ENCODE measurements at regions not wholly inside any gene's neighbourhood (a gene's known extent, or its start where the extent isn't known, plus 50 kb on each side); places are given as distances from the start of the nearest gene placed in this dataset.
A peak's percentile ranks its signal among the peaks of the same experiment; 100 is the strongest.

DNA sequence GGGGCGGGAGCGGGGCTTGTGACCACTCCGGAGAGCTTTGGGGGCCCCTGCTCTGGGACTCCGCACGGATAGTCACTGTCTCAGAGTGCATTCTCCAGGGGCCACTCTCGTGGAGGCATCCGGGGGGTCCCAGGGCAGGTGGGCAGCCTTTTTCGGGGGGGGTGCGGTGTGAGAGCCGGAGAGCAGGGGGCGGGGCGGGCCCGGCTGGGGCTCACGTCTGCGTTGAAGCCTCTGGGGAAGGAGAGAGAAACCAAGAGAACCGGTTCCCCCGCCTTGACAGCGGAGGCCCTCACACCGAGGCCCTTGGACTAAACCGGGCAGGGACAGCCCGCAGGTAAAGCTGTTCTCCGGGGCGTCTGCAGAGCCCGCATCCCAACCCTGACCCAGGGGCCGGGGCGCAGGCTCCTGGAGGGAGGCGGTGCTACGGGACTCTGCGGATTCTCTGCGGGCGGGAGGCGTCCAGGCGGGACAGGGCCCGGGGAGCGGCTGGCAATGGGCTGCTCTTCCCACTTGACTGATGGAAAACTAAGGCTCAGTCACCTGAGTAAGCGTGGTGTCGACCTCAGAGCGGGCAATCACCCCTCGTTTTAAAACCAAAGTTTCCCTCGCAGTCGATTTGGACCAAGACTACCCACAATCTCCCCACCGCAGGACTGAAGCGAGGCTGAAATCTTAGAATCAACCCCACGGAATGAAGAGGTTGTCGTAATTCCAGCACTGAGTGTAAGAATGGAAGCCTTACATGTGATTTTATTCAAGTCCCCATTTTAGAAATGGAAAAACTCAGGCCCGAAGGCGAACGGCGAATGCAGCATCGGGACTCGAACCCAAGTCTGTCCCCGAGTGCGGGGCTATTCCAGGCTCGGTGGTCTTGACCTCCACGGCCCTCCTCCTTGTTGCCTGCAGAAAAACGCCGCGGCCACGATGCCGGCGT lies 49.6 kb upstream of the AMZ2 start:
- peaks cover 5% of the 10 kb centered on the region for H3F3A ChIP-seq (replicated peaks; ENCODE audit: insufficient read depth)
- ChIA-PET POLR2A (no interaction called here), CTCF (interaction anchor here (0.8 to 12.7 kb wide), 5 partner anchors 10 to 29 kb away, joined by 3 to 194 read pairs (median 38); no protein-coding TSS in a partner anchor)
- H3K36me3 ChIP-seq (replicated peaks in 1 of 2; ENCODE audit: control insufficient read depth in 1 of 2, insufficient read depth in 2 of 2, low read length in 1 of 2): no peaks in the 10 kb centered on the region
- peak; percentile 46 for DNase-seq
- TF ChIP-seq EZH2phosphoT487 (IDR thresholded peaks at IDR 0.05; ENCODE audit: borderline replicate concordance, low read depth): 0 out of 2 replicates have a peak, but pooled peaks have one; percentile 50
- no peak for TF ChIP-seq TEAD4 (IDR thresholded peaks at IDR 0.05; ENCODE audit: borderline replicate concordance, insufficient read depth)
- no peak for TF ChIP-seq JUND (IDR thresholded peaks at IDR 0.05)
- peaks cover 0 to 40% of the 10 kb centered on the region in 2 experiments; a peak in 1 of 4 replicates for H3K4me1 ChIP-seq (ENCODE audit: control insufficient read depth in 1 of 2, insufficient read depth in 2 of 2, low read depth in 1 of 2, low read length in 1 of 2)
- no peak overlapping the region for H3K4me3 ChIP-seq (ENCODE audit: low read depth in 2 of 2, low read length in 1 of 2)
- H3K9me2 ChIP-seq: no peaks in the 10 kb centered on the region
- H4K20me1 ChIP-seq (ENCODE audit: insufficient read depth): no peaks in the 10 kb centered on the region
- H3K9ac ChIP-seq: no peak overlapping the region
- 8% methylated on average over 39 of the region's 61 CpGs for WGBS (ENCODE audit: low lambda C conversion rate)
- no peaks in the 10 kb centered on the region for H3K79me2 ChIP-seq (ENCODE audit: insufficient read depth)
- peaks cover 66% of the 10 kb centered on the region for H3K27me3 ChIP-seq (ENCODE audit: insufficient read depth)
- no peak overlapping the region for H3K4me2 ChIP-seq
- no peak overlapping the region for H2AFZ ChIP-seq (ENCODE audit: low read depth)
- H3K9me3 ChIP-seq: no peaks in the 10 kb centered on the region
- H3K27ac ChIP-seq (ENCODE audit: low read depth in 2 of 2, low read length in 1 of 2): no peak overlapping the region

Measured in SK-N-SH (cell line).